ENCODE measurements at regions not wholly inside any gene's neighbourhood (a gene's known extent, or its start where the extent isn't known, plus 50 kb on each side); places are given as distances from the start of the nearest gene placed in this dataset.

DNA sequence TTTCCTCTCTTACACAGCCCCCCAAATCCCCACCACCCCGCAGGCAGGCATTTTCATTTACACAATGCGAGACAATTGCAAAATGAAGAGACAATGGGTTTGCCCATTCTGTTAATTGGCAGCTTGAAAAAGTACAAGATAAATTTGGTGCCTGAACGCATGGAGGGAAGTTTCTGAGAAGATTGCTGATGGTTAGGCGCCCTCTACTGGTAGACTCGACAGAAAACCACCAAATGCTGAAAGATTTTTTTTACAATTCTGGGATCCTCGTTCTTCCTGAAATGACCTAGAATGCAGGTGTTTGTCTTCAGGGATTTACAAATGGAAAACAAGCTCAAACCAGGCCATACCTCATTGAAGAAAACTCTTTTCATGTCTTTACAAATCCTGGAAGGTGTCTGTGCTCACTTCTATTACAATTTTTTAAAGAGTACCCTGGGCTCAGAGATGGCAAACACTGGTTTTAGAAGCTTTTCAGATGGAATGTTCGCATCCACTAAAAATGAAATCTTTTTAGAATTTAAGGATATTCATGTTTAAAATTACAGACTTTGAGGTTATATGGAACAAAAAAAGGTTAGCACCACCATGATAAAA, 338.5 kb downstream of the PMP22 start:
- no peak overlapping the region for H3K4me3 ChIP-seq (ENCODE audit: control insufficient read depth, low read depth, low read length)
- TF ChIP-seq, protein P1, sequence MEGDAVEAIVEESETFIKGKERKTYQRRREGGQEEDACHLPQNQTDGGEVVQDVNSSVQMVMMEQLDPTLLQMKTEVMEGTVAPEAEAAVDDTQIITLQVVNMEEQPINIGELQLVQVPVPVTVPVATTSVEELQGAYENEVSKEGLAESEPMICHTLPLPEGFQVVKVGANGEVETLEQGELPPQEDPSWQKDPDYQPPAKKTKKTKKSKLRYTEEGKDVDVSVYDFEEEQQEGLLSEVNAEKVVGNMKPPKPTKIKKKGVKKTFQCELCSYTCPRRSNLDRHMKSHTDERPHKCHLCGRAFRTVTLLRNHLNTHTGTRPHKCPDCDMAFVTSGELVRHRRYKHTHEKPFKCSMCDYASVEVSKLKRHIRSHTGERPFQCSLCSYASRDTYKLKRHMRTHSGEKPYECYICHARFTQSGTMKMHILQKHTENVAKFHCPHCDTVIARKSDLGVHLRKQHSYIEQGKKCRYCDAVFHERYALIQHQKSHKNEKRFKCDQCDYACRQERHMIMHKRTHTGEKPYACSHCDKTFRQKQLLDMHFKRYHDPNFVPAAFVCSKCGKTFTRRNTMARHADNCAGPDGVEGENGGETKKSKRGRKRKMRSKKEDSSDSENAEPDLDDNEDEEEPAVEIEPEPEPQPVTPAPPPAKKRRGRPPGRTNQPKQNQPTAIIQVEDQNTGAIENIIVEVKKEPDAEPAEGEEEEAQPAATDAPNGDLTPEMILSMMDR (IDR thresholded peaks at IDR 0.05; ENCODE audit: control insufficient read depth, insufficient read depth, low read depth, low read length, missing control alignments), result peak; percentile 72
- no peak for DNase-seq (ENCODE audit: low read depth)

DNA sequence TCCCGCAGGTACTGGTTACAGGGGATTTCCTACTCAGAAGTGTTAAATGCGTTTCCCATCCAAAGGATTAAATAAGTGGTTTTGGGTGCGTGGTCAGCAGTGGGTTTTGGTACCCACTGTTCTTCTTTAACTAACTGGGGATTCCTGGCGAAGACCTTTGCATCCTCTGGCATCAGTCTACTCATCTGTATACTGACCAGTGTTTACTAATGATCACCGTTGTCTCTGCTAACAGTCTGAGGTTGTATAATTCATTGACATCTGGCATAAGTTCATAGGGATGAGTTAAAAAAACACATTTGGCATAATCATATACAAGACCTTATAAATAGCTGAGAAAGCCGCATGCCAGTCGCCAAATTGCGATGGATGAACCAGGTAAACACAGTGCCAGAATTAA, 339.1 kb downstream of the PMP22 start:
- no peak overlapping the region for H3K4me3 ChIP-seq (ENCODE audit: control insufficient read depth, low read depth, low read length)
- TF ChIP-seq, protein P1 (IDR thresholded peaks at IDR 0.05; ENCODE audit: control insufficient read depth, insufficient read depth, low read depth, low read length, missing control alignments), result no peak
- DNase-seq (ENCODE audit: low read depth), result no peak

DNA sequence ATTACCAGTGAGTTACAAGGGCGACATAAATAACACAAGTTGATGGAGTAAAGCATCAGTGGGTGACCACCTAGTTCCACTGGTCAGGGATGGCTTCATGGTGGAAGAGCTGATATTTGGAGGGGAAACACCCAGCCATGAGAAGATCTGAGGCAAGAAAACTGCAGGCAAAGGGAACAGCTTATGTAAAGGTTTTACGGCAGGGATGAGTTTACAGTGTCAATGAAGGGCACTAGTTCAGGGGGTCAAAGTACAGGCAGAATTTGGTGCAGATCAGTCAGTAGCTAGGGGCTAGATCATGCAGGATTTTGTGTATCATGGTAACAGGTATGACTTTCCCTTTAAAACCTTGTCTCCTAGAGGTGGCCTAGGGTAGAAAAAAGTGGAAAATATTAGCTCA, 339.6 kb downstream of the PMP22 start:
- TF ChIP-seq, protein P1 (IDR thresholded peaks at IDR 0.05; ENCODE audit: control insufficient read depth, insufficient read depth, low read depth, low read length, missing control alignments), result no peak
- H3K4me3 ChIP-seq (ENCODE audit: control insufficient read depth, low read depth, low read length), result no peak overlapping the region
- DNase-seq (ENCODE audit: low read depth), result no peak

DNA sequence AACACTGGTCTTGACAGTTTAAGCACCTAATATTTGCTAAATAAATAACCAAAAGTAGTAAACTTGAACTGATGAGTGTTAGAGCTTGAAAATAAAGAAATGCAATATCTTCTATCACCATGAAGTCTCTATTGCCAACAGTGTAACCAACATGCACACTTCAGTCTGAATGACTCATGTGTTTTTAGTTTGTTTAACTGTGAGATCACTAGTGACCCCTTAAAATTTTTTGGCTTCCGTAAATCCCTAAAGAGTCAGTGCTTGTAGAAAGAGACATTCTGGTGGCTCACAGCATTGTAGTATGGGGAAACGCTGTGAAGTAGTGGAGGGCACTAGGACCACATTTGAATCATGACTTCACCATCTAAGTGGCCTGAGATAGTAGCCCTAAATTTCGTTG, 341.1 kb downstream of the PMP22 start:
- DNase-seq (ENCODE audit: low read depth), result no peak
- no peak overlapping the region for H3K4me3 ChIP-seq (ENCODE audit: control insufficient read depth, low read depth, low read length)
- TF ChIP-seq, protein P1 (IDR thresholded peaks at IDR 0.05; ENCODE audit: control insufficient read depth, insufficient read depth, low read depth, low read length, missing control alignments), result no peak

DNA sequence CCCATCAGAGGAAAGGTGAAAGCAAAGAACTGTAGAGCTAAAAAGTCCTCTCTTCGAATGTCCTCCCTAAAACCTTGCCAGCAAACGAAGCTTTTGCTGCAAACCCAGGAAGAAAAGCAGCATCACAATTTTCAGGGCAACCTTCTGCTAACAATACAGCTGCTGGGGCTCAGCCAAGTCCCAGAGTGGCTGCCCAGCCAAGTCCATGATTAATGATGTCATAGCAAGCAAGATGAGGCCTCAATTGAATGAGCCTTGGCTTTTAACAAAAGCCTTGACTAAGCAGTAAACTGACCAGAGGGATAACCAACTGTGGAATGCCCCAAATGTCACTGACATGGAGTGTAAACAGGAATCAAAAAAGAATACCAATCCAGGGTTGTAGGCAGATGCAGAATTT, 342.7 kb downstream of the PMP22 start:
- no peak overlapping the region for H3K4me3 ChIP-seq (ENCODE audit: control insufficient read depth, low read depth, low read length)
- TF ChIP-seq, protein P1 (IDR thresholded peaks at IDR 0.05; ENCODE audit: control insufficient read depth, insufficient read depth, low read depth, low read length, missing control alignments), result no peak
- DNase-seq (ENCODE audit: low read depth), result no peak

DNA sequence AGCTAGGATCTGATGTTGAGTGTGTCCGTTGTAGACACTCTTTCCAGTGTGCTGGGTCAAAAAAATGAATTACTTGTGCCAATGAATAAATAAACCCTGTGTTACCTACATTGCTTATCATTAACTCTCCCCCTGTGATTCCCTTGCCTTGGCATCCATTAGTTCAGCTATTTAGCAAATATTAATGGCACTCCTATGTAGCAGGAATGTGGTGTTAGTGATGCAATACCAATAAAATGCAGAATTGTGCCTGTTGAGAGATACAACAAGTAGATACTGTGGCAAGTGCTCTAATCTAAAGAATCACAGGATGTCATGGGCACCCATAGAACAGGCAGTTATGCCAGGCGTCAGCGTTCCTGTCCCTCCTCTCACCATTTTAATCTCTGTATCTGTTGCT, 343.2 kb downstream of the PMP22 start:
- DNase-seq (ENCODE audit: low read depth), result no peak
- H3K4me3 ChIP-seq (ENCODE audit: control insufficient read depth, low read depth, low read length), result no peak overlapping the region
- TF ChIP-seq, protein P1 (IDR thresholded peaks at IDR 0.05; ENCODE audit: control insufficient read depth, insufficient read depth, low read depth, low read length, missing control alignments), result no peak
